NCI-H1930 (cell line): ENCODE measurements at regions not wholly inside any gene's neighbourhood (a gene's known extent, or its start where the extent isn't known, plus 50 kb on each side); places are given as distances from the start of the nearest gene placed in this dataset.

Experiments used
- DNase-seq, 2 experiments: peaks; one replicate each; lab custom pipeline; 2025; lab: John Stamatoyannopoulos, UW

- DNase-seq: no peak
These were observed 464.7 kb downstream of the TXNL1 start for GRCh38 chr18:56173542-56174220.

GRCh38 chr18:56172527-56172926 is 465.9 kb downstream of the TXNL1 start:
- DNase-seq: no peak

DNA sequence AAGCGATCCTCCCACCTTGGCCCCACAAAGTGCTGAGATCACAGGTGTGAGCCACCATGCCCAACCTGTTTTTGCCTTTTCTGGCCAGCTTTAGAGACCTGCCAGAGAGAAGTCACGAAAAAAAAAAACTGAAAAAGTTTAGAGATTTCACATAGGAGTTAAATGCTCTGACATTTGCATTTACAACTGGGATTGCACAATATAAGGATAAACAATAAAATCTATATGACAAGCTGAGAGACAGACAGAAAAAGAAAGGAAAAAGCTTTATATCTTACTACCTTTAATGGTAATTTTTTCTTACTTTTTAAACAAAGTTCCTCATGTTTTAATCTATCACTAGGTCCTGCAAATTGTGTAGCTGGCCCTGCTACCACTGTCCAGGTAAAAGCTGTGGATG is 466.5 kb downstream of the TXNL1 start:
- no peak for DNase-seq

GRCh38 chr18:56168049-56168781 is 470.2 kb downstream of the TXNL1 start:
- no peak for DNase-seq

GRCh38 chr18:56167366-56167765 is 471.0 kb downstream of the TXNL1 start:
- no peak for DNase-seq

GRCh38 chr18:56166914-56167313 is 471.5 kb downstream of the TXNL1 start:
- no peak for DNase-seq

GRCh38 chr18:56165601-56166355 is 472.6 kb downstream of the TXNL1 start:
- no peak for DNase-seq

GRCh38 chr18:56162311-56163265 is 475.8 kb downstream of the TXNL1 start:
- DNase-seq: no peak

GRCh38 chr18:56161566-56162260 is 476.7 kb downstream of the TXNL1 start:
- DNase-seq: no peak

DNA sequence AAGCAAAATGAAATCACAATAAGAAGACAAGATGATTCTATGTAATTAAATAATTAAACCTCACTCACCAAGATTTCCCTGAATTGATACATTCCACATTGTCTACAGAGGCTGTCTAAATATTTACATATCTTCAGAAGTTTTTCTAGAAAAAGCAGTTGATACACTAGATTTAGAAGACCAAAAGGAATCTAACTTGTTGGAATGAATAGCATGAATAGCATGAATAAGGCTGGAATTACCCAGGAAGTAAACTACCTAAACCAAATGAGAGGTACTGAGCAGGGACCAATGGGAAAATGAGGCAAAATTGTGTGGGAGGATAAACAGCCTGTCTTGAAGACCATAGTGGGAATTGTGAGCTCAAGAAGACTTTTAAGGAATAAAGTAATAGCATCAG is 479.7 kb downstream of the TXNL1 start:
- no peak for DNase-seq

DNA sequence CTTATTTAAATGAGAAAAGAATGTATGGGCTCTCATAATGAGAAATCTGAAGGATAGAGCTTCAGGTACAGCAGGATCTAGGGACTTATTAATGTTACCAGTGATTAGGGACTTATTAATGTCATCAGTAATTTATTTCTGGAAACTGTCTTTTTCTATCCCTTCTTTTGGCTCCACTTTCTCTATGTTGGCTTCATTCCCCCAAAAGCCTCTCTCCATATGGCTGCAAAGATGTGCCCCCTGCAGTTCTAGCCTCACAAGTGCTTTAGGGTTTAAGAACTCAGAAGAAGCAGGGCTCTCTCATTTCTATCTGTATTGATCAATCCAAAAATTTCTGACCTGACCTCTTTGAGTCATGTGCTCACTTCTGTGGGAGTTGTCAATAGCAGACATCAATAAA is 480.9 kb downstream of the TXNL1 start:
- DNase-seq: no peak

GRCh38 chr18:56152551-56153310 is 485.7 kb downstream of the TXNL1 start:
- DNase-seq: peak; percentile 70 to 75

GRCh38 chr18:56148373-56148772 is 490.0 kb downstream of the TXNL1 start:
- DNase-seq: no peak

DNA sequence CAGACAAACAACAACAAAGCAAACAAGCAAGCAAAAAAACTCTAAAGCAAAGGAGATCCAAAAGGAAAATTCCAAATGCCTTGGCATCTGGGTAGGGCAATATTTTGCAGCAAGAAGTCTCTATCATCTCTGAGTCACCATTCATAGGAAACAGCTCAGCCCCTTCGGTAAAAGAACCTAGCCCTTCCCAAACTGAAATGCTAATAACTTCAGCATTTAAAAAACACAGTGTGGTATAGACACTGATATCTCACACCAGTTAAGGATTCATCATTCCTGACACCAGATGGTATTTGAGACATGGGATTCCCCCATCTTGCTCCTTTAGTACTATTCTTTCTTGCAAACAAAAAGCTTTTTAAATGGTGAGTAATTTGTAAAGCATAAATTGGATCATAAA is 491.8 kb downstream of the TXNL1 start:
- no peak for DNase-seq

DNA sequence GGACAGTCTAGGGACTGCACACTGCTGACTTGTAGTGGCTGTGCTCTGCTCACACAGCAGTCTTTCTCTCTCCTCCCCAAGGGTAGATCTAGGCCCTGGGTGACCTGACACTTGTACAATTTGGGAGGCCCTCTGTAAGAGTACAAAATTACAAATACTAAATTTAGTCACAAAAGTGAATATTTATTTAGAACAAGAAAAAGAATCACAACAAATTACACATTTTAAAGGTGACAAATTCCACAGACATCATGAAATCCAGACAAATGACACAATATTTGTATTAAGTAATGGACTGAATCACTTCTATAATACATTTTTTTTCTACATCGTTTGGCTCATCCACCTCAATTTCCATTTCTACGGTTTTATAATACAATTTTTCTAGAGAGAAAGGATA is 496.4 kb downstream of the TXNL1 start:
- DNase-seq: no peak

DNA sequence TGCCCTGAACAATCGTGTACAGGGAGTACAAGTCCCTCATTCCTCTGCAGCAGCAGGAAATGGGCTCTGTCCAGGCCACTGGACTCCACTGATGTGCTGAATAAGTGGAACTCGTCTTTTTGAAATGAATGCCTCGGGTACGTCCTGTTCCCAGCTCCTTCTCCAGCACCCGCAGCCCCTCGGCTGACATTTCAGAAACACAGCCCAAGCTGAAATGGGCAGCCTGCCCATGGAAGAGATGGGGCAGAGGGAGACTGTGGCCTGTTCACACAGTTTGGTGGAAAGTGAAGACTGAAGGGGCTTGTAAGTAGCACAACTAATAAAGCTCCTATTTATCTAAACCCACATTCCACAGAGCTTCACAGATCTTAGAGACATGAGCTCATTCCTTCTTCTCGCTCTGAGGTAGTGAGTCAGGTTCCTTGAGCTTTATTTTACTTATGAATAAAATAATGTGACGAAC is 498.6 kb downstream of the TXNL1 start:
- DNase-seq: no peak

DNA sequence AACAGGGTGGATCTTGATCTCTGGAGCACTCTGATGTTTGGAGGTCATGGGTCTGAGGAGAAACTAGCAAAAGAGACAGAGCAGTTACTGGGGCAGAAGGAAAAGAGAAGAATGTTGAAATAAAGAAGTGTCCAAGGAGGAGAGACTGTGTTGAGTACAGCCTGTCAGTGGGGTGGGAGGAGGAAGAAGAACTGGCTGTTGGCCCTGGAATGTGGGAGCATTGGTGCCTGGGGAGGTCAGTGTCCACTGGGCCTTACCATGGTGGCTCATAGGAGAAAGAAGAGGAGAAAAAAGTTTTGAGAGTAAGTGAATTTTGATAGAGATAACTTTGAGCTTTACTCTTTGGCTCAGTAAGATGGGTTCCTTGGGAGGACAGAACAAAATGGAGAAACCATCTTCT is 499.0 kb downstream of the TXNL1 start:
- no peak for DNase-seq

DNA sequence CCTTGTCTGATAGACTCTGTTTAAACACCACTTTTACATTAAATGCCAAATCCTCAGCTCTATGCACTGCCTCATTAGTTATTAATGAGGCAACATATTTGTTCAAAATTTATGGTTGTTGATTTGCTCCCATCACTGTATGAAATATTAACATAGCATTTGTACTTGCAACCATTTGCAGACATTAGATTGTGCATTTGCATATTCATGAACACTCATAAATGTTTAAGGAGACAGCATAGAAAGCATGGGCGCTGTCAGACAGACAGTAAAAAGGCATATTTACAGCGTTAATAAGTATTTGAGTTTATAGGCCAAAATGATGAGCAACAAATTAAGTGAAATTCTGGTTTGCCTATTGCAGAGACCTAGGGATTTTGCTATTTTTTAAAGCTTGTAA is 502.3 kb downstream of the TXNL1 start:
- DNase-seq: no peak

DNA sequence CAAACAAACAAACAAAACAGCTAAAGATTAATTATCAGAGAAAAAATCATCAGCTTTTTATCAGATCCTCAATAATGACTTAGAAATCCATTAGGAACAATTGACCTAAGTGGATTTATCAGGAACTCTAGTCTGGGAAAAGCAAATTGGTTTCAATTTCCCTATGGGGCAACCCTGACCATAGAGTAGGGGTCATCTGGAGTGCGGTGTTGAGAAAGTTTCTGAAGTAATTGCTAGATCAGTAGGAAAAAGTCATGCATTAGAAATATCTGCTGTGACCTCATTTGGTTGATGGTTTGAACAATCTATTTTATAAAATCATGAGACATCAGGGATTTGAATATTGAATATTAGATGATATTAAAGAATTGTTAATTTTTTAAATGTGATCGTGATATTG is 507.9 kb downstream of the TXNL1 start:
- no peak for DNase-seq

- no peak for DNase-seq
These were observed 510.1 kb downstream of the TXNL1 start for GRCh38 chr18:56128153-56128791.
